D721Med (cell line): ENCODE measurements at regions not wholly inside any gene's neighbourhood (a gene's known extent, or its start where the extent isn't known, plus 50 kb on each side); places are given as distances from the start of the nearest gene placed in this dataset.

Experiments used
- DNase-seq: peaks from one replicate; pipeline ENCODE4 v3.0.0; 2011; ENCODE audit warnings: low spot score; ENCODE audit not compliant: insufficient read length
- FAIRE-seq: peaks from 2 replicates; lab custom pipeline; 2011; peaks lifted over from hg19 to GRCh38; lab: Jason Lieb, UNC
- TF ChIP-seq, protein P1 (sequence below): IDR thresholded peaks from 2 replicates; pipeline ENCODE4 v1.5.1; 2012; ENCODE audit warnings: mild to moderate bottlenecking, control low read depth; ENCODE audit not compliant: insufficient read depth; ENCODE audit errors: missing control alignments

DNA sequence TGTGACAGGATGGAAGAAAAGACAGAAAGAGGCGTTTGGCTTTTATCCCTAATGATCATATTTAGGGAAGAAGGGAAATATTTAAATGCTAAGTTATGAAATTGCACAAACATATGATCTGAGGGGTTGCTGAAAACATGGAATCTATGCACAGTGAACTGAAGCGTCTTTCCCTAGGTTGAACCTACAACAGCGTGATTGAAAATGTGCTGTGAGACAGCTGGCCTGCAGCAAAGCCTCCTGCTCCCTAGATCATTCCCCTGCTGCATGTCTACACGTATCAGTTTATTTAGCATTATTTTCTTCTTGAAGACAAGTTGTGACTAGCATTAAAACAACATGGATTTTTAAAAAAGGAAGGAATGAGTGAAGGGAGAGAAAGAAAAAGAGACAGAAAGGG is 272.5 kb upstream of the TRAM1L1 start:
- no peak for DNase-seq
- TF ChIP-seq, protein P1, sequence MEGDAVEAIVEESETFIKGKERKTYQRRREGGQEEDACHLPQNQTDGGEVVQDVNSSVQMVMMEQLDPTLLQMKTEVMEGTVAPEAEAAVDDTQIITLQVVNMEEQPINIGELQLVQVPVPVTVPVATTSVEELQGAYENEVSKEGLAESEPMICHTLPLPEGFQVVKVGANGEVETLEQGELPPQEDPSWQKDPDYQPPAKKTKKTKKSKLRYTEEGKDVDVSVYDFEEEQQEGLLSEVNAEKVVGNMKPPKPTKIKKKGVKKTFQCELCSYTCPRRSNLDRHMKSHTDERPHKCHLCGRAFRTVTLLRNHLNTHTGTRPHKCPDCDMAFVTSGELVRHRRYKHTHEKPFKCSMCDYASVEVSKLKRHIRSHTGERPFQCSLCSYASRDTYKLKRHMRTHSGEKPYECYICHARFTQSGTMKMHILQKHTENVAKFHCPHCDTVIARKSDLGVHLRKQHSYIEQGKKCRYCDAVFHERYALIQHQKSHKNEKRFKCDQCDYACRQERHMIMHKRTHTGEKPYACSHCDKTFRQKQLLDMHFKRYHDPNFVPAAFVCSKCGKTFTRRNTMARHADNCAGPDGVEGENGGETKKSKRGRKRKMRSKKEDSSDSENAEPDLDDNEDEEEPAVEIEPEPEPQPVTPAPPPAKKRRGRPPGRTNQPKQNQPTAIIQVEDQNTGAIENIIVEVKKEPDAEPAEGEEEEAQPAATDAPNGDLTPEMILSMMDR: no peak
- FAIRE-seq: no peak

DNA sequence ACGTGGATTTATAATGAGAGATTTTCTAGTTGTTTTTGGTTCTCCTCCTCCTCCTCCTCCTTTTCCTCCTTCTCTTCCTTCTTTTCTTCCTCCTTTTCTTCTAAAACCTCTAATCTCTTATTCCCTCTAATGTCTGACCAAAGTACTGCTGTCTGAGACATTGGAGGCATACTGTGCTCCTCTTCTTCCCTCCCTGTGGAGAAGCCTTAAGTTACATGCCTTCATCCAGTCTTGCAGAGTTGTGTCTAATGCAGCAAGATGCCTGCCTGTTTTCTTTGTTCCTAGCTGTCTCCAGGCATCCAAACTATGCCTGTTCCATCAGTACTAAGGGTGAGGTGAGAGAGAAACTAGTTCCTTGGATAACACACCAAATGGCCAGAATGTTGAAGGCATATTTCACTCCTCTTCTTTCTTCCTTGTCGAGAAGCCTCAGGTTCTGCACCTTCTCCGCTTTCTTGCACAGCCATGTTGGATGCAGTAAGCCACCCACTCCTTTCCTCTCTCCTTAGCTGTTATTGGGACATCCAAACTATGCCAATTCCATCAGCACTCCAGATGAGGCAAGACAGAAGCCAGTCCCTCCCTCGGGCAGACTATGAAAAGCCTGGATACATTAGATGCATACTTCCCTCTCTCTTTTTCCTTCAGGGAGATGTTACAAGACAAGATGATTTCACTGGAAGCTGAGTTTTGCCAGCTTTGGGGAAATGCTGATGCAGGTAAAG is 285.7 kb upstream of the TRAM1L1 start:
- no peak for FAIRE-seq
- DNase-seq: no peak
- TF ChIP-seq, protein P1: no peak

DNA sequence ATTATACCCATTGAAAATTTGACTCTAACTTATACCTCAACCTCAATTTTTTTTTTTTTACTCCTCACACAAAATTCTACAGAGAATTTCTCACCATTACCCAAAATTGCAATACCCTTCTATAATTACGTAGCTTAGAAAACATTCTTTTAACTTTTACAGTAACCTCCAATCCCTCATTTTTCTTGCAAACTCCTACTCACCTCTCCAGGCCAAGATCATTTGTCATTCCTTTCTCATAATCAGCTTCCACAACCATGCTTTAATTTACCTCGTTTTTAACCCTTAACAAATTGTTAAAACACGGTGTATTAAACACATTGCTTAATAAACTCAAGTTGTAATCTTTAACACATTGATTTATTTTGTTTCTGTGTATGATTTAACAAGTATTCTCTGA is 289.7 kb upstream of the TRAM1L1 start:
- TF ChIP-seq, protein P1: no peak
- FAIRE-seq (no peak), DNase-seq (no peak)

DNA sequence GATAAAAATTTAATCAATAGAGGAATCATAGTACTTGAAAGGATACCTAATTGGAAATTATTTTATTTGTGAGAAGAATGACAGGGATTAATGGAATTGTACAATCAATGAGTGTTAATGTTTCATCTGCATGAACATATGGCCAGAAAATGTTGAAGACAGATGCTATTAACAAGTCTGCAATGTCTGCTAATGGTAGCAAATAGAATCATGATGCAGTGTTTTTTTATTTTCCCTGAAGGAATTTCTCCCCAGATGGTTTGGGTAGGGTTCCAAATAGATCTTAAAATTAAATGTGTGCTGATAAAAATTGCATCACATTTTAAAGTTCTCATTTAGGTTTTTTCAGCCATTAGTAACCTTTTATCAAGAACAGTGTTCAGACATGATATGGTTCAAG is 291.3 kb upstream of the TRAM1L1 start:
- DNase-seq: no peak
- TF ChIP-seq, protein P1: no peak
- FAIRE-seq: peak; percentile 96

DNA sequence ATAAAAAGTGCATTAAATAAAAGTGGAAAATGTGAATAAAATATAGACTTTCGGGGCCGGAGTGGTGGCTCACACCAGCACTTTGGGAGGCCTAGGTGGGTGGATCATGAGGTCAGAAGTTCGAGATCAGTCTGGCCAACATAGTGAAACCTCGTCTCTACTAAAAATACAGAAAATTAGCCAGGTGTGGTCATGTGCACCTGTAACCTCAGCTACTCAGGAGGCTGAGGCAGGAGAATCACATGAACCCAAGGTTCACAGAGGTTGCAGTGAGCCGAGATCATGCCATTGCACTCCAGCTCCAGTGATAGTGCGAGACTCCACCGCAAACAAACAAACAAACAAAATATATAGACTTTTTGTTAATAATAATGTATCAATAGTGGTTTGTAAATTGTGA is 293.6 kb upstream of the TRAM1L1 start:
- no peak for DNase-seq
- no peak for FAIRE-seq
- TF ChIP-seq, protein P1: no peak

DNA sequence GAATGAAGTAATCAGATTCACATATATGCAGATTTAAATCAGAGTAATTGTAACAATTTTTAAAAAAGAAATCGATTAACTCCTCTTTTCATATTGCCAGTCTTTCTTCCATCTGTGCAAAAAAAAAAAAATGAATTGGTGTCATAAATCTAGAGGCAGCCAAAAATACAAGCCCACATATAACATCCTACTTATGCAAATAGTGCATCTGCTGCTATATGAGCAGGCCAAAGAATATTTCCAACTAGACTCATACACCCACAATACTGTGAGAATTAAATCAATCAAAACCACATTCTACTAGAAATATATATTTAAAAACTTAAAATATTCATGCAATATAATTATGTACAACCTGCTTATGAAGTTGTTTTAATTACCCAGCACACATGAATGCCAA is 298.1 kb upstream of the TRAM1L1 start:
- TF ChIP-seq, protein P1: no peak
- FAIRE-seq (no peak), DNase-seq (no peak)

DNA sequence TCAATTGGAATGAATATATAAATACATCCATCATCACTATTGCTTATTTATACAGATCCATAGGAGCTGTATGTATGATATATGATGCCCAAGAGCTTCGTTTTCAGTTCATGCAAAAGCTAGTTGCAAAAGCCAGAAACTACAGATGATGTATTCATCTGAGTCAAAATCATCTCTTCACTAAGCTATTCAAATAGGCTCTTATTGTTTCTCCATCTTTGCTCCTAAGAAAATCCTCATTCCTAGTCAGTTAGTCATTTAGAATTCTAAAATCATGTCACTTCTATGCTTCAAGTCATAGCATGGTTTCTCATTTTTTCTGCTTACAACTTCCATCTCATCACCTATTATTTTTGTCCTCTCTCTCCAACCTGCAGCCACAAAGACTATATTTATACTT is 300.1 kb upstream of the TRAM1L1 start:
- no peak for FAIRE-seq
- no peak for DNase-seq
- TF ChIP-seq, protein P1: no peak
